HCT116 (cell line): ENCODE measurements at regions not wholly inside any gene's neighbourhood (a gene's known extent, or its start where the extent isn't known, plus 50 kb on each side); places are given as distances from the start of the nearest gene placed in this dataset.

ENCODE experiments used
- ATAC-seq: fragments of 200-7000 bp; cut with Tn5 transposase; 2 replicates; pipeline ENCODE4 v1.9.1; 2020; ENCODE audit warnings: mild to moderate bottlenecking, moderate library complexity
- BruUV-seq: library from RNA; stranded (reverse); fragments of 400-500 nt; replicated peaks from 2 replicates; lab custom pipeline; 2021; lab: Mats Ljungman, UMichigan
- CTCF ChIA-PET: fragments of 300-600 bp; sonication (Branson Sonifier 250); formaldehyde crosslinking; loops from one replicate; lab custom pipeline; 2021; ENCODE audit warnings: antibody characterized with exemption; lab: Charles Lee
- POLR2A ChIA-PET: fragments of 300-600, 350-600 bp; sonication (Branson Sonifier 250); formaldehyde crosslinking; loops from one replicate; lab custom pipeline; 2021; ENCODE audit warnings: antibody characterized with exemption; lab: Charles Lee
- RAD21 ChIA-PET, 2 experiments: fragments of 300-600 bp; sonication (Branson Sonifier 250); formaldehyde crosslinking; loops; one replicate each; lab custom pipeline; 2023; ENCODE audit warnings: low total read pairs in 2 of 2; ENCODE audit not compliant: uncharacterized antibody in 2 of 2, unreplicated experiment in 2 of 2, low non-redundant PET in 1 of 2; lab: Charles Lee
- DNase-seq: peaks from one replicate; pipeline ENCODE4 v3.0.0-alpha.2; 2010; ENCODE audit warnings: low read depth, low spot score
- H2AFZ ChIP-seq: fragments of 200-600 bp; shearing (Covaris generic), sonication (generic); 2 replicates; pipeline ENCODE4 v1.6.1; 2017; ENCODE audit warnings: low read depth, mixed run types, mixed read lengths, antibody characterized with exemption, low read length; ENCODE audit not compliant: poor library complexity, severe bottlenecking
- H3K27ac ChIP-seq: 2 replicates; pipeline ENCODE4 v1.5.1; 2012; ENCODE audit warnings: low read depth, low read length
- H3K27me3 ChIP-seq: fragments of 200-600 bp; sonication (generic); 2 replicates; pipeline ENCODE4 v1.6.1; 2016; ENCODE audit warnings: mixed run types, low read length, mixed read lengths; ENCODE audit not compliant: insufficient read depth
- H3K36me3 ChIP-seq, 2 experiments: fragments of 200-500 bp in 1 of 2; fragments of 200-600 bp in 1 of 2; sonication (Bioruptor generic) in 1 of 2; sonication (generic) in 1 of 2; 2 replicates each; pipeline versions ENCODE4 v1.5.1 to v1.6.1; 2014 to 2016; ENCODE audit warnings: low read length in 2 of 2, inconsistent platforms in 1 of 2, mixed read lengths in 1 of 2, mixed run types in 1 of 2; ENCODE audit not compliant: insufficient read depth in 2 of 2, control insufficient read depth in 1 of 2
- H3K4me1 ChIP-seq, 2 experiments: fragments of 200-600 bp in 1 of 2; sonication (generic) in 1 of 2; 2 replicates each; pipeline versions ENCODE4 v1.5.1 to v1.6.1; 2012 to 2017; ENCODE audit warnings: low read length in 2 of 2, inconsistent platforms in 1 of 2, mild to moderate bottlenecking in 1 of 2, mixed read lengths in 1 of 2, mixed run types in 1 of 2, moderate library complexity in 1 of 2; ENCODE audit not compliant: insufficient read depth in 2 of 2, control insufficient read depth in 1 of 2
- H3K4me2 ChIP-seq: fragments of 200-600 bp; sonication (generic); 2 replicates; pipeline ENCODE4 v1.6.1; 2017; ENCODE audit warnings: mixed run types, low read length, mixed read lengths
- H3K4me3 ChIP-seq, 2 experiments: fragments of 200-600 bp in 1 of 2; sonication (generic) in 1 of 2; replicated peaks in 1 of 2; 2 replicates each; pipeline ENCODE4 v1.5.1; 2011 to 2016; ENCODE audit warnings: low read length in 2 of 2, control low read depth in 1 of 2, low read depth in 1 of 2, mild to moderate bottlenecking in 1 of 2, mixed read lengths in 1 of 2, mixed run types in 1 of 2
- H3K79me2 ChIP-seq: fragments of 200-600 bp; sonication (generic); 2 replicates; pipeline ENCODE4 v1.6.1; 2017; ENCODE audit warnings: mild to moderate bottlenecking, mixed run types, low read length, moderate library complexity, mixed read lengths; ENCODE audit not compliant: insufficient read depth
- H3K9ac ChIP-seq: fragments of 200-600 bp; sonication (generic); 2 replicates; pipeline ENCODE4 v1.6.1; 2016; ENCODE audit warnings: low read length, mixed read lengths
- H3K9me2 ChIP-seq: fragments of 200-600 bp; sonication (generic), shearing (Covaris generic); 2 replicates; pipeline ENCODE4 v1.6.1; 2017; ENCODE audit warnings: mixed run types, mild to moderate bottlenecking, moderate library complexity; ENCODE audit not compliant: insufficient read depth
- H3K9me3 ChIP-seq, 2 experiments: fragments of 200-500 bp in 1 of 2; fragments of 200-600 bp in 1 of 2; sonication (Bioruptor generic) in 1 of 2; sonication (generic) in 1 of 2; 2 replicates each; pipeline ENCODE4 v1.6.1; 2014 to 2017; ENCODE audit warnings: low read length in 2 of 2, mixed read lengths in 2 of 2, inconsistent platforms in 1 of 2, low read depth in 1 of 2, mild to moderate bottlenecking in 1 of 2, mixed run types in 1 of 2, moderate library complexity in 1 of 2; ENCODE audit not compliant: control insufficient read depth in 1 of 2, insufficient read depth in 1 of 2
- H4K20me1 ChIP-seq: fragments of 200-600 bp; sonication (generic), shearing (Covaris generic); 2 replicates; pipeline ENCODE4 v1.6.1; 2017; ENCODE audit warnings: mixed run types, mild to moderate bottlenecking, moderate library complexity; ENCODE audit not compliant: insufficient read depth
- EGR1 ChIP-seq: IDR thresholded peaks from 2 replicates; pipeline ENCODE4 v1.6.1; 2012; ENCODE audit warnings: low read depth
- ELF1 ChIP-seq: IDR thresholded peaks from 2 replicates; pipeline ENCODE4 v1.6.1; 2012; ENCODE audit warnings: low read depth, borderline replicate concordance
- EZH2phosphoT487 ChIP-seq: fragments of 200-600 bp; IDR thresholded peaks from 2 replicates; pipeline ENCODE4 v1.6.1; 2018; ENCODE audit warnings: antibody characterized with exemption, borderline replicate concordance
- FOSL1 ChIP-seq: IDR thresholded peaks from 2 replicates; pipeline ENCODE4 v1.6.1; 2012; ENCODE audit warnings: low read depth
- POLR2A ChIP-seq: IDR thresholded peaks from 2 replicates; pipeline ENCODE4 v1.7.0; 2011; ENCODE audit warnings: borderline replicate concordance; ENCODE audit not compliant: insufficient read depth, insufficient read length; ENCODE audit errors: extremely low read depth
- POLR2AphosphoS5 ChIP-seq: IDR thresholded peaks from 2 replicates; pipeline ENCODE4 v1.6.1; 2011; ENCODE audit warnings: mild to moderate bottlenecking, low read depth, low read length, moderate library complexity
- RAD21 ChIP-seq: IDR thresholded peaks from 2 replicates; pipeline ENCODE4 v1.6.1; 2012; ENCODE audit warnings: low read depth, mild to moderate bottlenecking
- YY1 ChIP-seq: IDR thresholded peaks from 2 replicates; pipeline ENCODE4 v1.6.1; 2011; ENCODE audit warnings: low read length, low read depth, moderate library complexity, mild to moderate bottlenecking; ENCODE audit not compliant: insufficient replicate concordance; ENCODE audit errors: extremely low read depth
- ZFX ChIP-seq: fragments of 450-650 bp; IDR thresholded peaks from 2 replicates; pipeline ENCODE4 v1.6.1; 2017
- ZNF274 ChIP-seq: fragments of 200-500 bp; sonication (Bioruptor generic); IDR thresholded peaks from 2 replicates; pipeline ENCODE4 v1.6.1; 2014; ENCODE audit warnings: mild to moderate bottlenecking, low read depth, low read length, inconsistent platforms
- intact Hi-C: fragments of 100-400 bp; cut with micrococcal nuclease; formaldehyde crosslinking; loops from 2 replicates; pipeline ENCODE4 v1.10.0; 2022
- TF ChIP-seq, protein P1 (sequence below): IDR thresholded peaks from 2 replicates; pipeline ENCODE4 v1.6.1; 2012
- TF ChIP-seq, protein P2 (sequence below): IDR thresholded peaks from 2 replicates; pipeline ENCODE4 v1.6.1; 2011; ENCODE audit warnings: mild to moderate bottlenecking, low read length, moderate library complexity; ENCODE audit not compliant: insufficient replicate concordance; ENCODE audit errors: extremely low read depth
- TF ChIP-seq, protein P3 (sequence below), 3 experiments: fragments of 200-600 bp in 1 of 3; sonication (generic) in 1 of 3; IDR thresholded peaks in 2 of 3; conservative IDR thresholded peaks in 1 of 3; 2 replicates each; pipeline ENCODE4 v1.5.1; 2012 to 2017; ENCODE audit warnings: low read depth in 2 of 3, low read length in 2 of 3, antibody characterized with exemption in 1 of 3, borderline replicate concordance in 1 of 3, control low read depth in 1 of 3, mild to moderate bottlenecking in 1 of 3, mixed read lengths in 1 of 3, mixed run types in 1 of 3, moderate library complexity in 1 of 3; ENCODE audit not compliant: insufficient read depth in 1 of 3

DNA sequence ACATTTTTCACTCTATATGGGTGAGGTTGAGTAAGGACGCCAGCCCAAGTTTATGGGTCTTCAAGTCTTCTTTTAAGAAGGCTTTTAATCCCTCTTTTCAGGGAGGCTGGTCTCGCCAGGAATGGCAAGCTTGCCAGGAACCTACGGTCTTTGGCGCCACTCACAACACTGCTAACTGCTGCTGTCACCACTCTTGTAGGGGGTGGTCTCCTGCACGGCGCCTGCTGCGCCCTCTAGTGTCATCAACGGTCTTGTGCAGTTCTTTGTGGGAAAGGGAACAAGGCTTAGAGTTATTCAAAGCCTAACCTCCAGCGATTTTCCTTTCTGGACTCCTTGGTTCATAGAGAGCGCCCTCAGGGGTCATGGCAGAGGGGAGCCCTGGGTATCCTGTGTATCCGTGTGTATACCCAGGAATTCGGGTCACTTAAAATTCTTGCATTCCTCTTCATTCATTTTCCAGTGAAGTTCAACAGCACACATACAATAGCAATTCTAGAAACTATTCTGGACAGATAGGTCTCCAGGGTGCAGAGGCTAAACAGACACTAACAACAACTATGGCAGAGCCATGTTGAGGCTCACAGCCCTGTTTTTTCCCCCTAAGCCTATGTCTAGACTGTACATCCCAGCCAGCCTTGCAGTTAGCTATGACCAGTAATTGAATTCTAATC is 392.8 kb upstream of the CAMK1G start:
- H3K4me3 ChIP-seq = no peak overlapping the region
- intact Hi-C loops = loop anchor here (1.0 kb wide), 1 partner anchor 538 kb away; no protein-coding TSS in a partner anchor
- POLR2A ChIA-PET = no interaction called here
- H3K9me3 ChIP-seq = peaks cover 0 to under 1% of the 10 kb centered on the region in 2 experiments; a peak in 1 of 4 replicates
- DNase-seq = peak; percentile 33
- no peak overlapping the region for H3K4me2 ChIP-seq
- H3K27me3 ChIP-seq = no peaks in the 10 kb centered on the region
- no peak overlapping the region for H2AFZ ChIP-seq
- H4K20me1 ChIP-seq = no peaks in the 10 kb centered on the region
- H3K9ac ChIP-seq = no peak overlapping the region
- no TSS peak for BruUV-seq
- CTCF ChIA-PET = no interaction called here
- peak; percentile 100 for ATAC-seq
- RAD21 ChIA-PET = interaction anchor here in 1 of 2 experiments (0.7 kb wide), 1 partner anchor 20 kb away, joined by 3 read pairs; no protein-coding TSS in a partner anchor
- no peak for TF ChIP-seq ZFX
- TF ChIP-seq, protein P1, sequence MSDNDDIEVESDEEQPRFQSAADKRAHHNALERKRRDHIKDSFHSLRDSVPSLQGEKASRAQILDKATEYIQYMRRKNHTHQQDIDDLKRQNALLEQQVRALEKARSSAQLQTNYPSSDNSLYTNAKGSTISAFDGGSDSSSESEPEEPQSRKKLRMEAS = no peak
- no peak for TF ChIP-seq ZNF274
- TF ChIP-seq, protein P2, sequence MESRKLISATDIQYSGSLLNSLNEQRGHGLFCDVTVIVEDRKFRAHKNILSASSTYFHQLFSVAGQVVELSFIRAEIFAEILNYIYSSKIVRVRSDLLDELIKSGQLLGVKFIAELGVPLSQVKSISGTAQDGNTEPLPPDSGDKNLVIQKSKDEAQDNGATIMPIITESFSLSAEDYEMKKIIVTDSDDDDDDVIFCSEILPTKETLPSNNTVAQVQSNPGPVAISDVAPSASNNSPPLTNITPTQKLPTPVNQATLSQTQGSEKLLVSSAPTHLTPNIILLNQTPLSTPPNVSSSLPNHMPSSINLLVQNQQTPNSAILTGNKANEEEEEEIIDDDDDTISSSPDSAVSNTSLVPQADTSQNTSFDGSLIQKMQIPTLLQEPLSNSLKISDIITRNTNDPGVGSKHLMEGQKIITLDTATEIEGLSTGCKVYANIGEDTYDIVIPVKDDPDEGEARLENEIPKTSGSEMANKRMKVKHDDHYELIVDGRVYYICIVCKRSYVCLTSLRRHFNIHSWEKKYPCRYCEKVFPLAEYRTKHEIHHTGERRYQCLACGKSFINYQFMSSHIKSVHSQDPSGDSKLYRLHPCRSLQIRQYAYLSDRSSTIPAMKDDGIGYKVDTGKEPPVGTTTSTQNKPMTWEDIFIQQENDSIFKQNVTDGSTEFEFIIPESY = no peak
- TF ChIP-seq POLR2AphosphoS5 = no peak
- TF ChIP-seq ELF1 = no peak
- no peak for TF ChIP-seq POLR2A
- no peak for TF ChIP-seq EGR1
- no peak for TF ChIP-seq EZH2phosphoT487
- TF ChIP-seq RAD21 = peak; percentile 71
- TF ChIP-seq, protein P3, sequence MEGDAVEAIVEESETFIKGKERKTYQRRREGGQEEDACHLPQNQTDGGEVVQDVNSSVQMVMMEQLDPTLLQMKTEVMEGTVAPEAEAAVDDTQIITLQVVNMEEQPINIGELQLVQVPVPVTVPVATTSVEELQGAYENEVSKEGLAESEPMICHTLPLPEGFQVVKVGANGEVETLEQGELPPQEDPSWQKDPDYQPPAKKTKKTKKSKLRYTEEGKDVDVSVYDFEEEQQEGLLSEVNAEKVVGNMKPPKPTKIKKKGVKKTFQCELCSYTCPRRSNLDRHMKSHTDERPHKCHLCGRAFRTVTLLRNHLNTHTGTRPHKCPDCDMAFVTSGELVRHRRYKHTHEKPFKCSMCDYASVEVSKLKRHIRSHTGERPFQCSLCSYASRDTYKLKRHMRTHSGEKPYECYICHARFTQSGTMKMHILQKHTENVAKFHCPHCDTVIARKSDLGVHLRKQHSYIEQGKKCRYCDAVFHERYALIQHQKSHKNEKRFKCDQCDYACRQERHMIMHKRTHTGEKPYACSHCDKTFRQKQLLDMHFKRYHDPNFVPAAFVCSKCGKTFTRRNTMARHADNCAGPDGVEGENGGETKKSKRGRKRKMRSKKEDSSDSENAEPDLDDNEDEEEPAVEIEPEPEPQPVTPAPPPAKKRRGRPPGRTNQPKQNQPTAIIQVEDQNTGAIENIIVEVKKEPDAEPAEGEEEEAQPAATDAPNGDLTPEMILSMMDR (IDR thresholded peaks at IDR 0.05 in 2 of 3, conservative IDR thresholded peaks at IDR 0.05 in 1 of 3; ENCODE audit: borderline replicate concordance in 1 of 3, insufficient read depth in 1 of 3, low read depth in 2 of 3, low read length in 2 of 3) = peak; percentile 74 to 84 (median 84)
- no peak for TF ChIP-seq FOSL1
- no peak for TF ChIP-seq YY1
- no peak overlapping the region for H3K27ac ChIP-seq
- H3K36me3 ChIP-seq = no peaks in the 10 kb centered on the region
- H3K9me2 ChIP-seq = no peaks in the 10 kb centered on the region
- H3K79me2 ChIP-seq = no peaks in the 10 kb centered on the region
- H3K4me1 ChIP-seq = no peaks in the 10 kb centered on the region
